Stomach (tissue), 8 donors: ENCODE measurements at regions not wholly inside any gene's neighbourhood (a gene's known extent, or its start where the extent isn't known, plus 50 kb on each side); places are given as distances from the start of the nearest gene placed in this dataset.
A peak's percentile ranks its signal among the peaks of the same experiment; 100 is the strongest.

Experiments
- DNase-seq, 2 donors: peaks; one replicate each; pipeline versions ENCODE4 v3.0.0 to v3.0.0-alpha.2; 2013 to 2019
- H3K27ac ChIP-seq, 5 donors: fragments of 200-600 bp in 4 of 5; sonication (generic) in 4 of 5; one replicate each; pipeline ENCODE4 v1.5.1; 2013 to 2019; ENCODE audit warnings: mild to moderate bottlenecking in 1 of 5, moderate library complexity in 1 of 5
- H3K27me3 ChIP-seq, 3 donors: fragments of 200-600 bp; sonication (generic); one replicate each; pipeline ENCODE4 v1.5.1; 2017 to 2019; ENCODE audit warnings: mixed run types in 1 of 3
- H3K36me3 ChIP-seq, 4 donors: fragments of 200-600 bp; sonication (generic); 1 replicate in 3 of 4; 2 replicates in 1 of 4; pipeline ENCODE4 v1.5.1; 2016 to 2019
- H3K4me1 ChIP-seq, 4 donors: fragments of 200-600 bp; sonication (generic); one replicate each; pipeline ENCODE4 v1.5.1; 2016 to 2019
- H3K4me3 ChIP-seq, 4 donors: fragments of 200-600 bp; sonication (generic) in 3 of 4; one replicate each; pipeline ENCODE4 v1.5.1; 2016 to 2019; ENCODE audit warnings: mild to moderate bottlenecking in 1 of 4
- H3K9me3 ChIP-seq, 4 donors: fragments of 200-600 bp; sonication (generic); one replicate each; pipeline ENCODE4 v1.5.1; 2016 to 2019
- EP300 ChIP-seq: sonication (generic); formaldehyde crosslinking; IDR thresholded peaks from one replicate; pipeline ENCODE4 v1.6.1; 2017; ENCODE audit warnings: antibody characterized with exemption
- POLR2A ChIP-seq, 4 donors: fragments of 450-650 bp; IDR thresholded peaks; one replicate each; pipeline ENCODE4 v1.6.1; 2016; ENCODE audit warnings: antibody characterized with exemption in 4 of 4, control low read depth in 2 of 4, mild to moderate bottlenecking in 1 of 4, moderate library complexity in 1 of 4
- POLR2AphosphoS5 ChIP-seq, 3 donors: sonication (generic); formaldehyde crosslinking; IDR thresholded peaks; one replicate each; pipeline ENCODE4 v1.6.1; 2016; ENCODE audit warnings: antibody characterized with exemption in 3 of 3
- WGBS, 5 donors: extraction: QIAGEN DNeasy Blood & Tissue Kit in 3 of 5; methylation state at CpG; one replicate each; pipeline versions ENCODE4 v1.1.5 to v1.1.7; 2013 to 2018; 5-methylcytosine and 5-hydroxymethylcytosine counted together
- intact Hi-C: fragments of 100-400 bp; cut with DNase I; formaldehyde crosslinking; loops from one replicate; pipeline ENCODE4 v1.15.1; 2023; ENCODE audit warnings: low total_unique reads
- TF ChIP-seq, protein P1 (sequence below), 7 experiments: fragments of 450-650 bp in 4 of 7; fragments of 200-600 bp in 3 of 7; sonication (generic) in 3 of 7; IDR thresholded peaks; one replicate each; pipeline ENCODE4 v1.5.1; 2016 to 2019; ENCODE audit warnings: antibody characterized with exemption in 7 of 7, control low read depth in 2 of 7, mild to moderate bottlenecking in 1 of 7
- donor health status: healthy with polysubstance abuse.
- donor health status: Bipolar disorder and iron deficiency.
- donor health status: healthy.

DNA sequence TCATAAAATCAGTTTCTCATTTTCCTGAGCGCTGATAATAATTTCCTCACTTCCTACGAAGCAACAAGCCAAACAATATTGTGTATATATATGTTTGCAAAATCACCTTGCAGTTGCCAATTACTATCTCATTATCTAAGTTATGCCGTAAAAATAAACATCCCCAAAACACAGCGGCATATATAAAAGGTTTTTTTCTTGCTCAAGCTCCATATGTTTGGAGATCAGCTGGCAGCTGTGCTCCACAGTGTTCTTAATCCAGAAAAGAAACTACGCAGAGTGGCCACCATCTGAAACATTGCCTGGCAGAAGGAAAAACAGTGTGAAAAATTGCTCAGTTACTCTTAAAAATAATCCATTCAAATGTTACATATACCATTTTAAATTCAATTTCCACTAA lies 951.4 kb downstream of the PLOD2 start:
- Histone ChIP-seq H3K27ac (no peak overlapping the region), H3K9me3 (peaks cover 0 to 5% (median 0%) of the 10 kb centered on the region in 4 donors), H3K4me3 (no peak overlapping the region), H3K36me3 (no peaks in the 10 kb centered on the region), H3K4me1 (no peaks in the 10 kb centered on the region), H3K27me3 (no peaks in the 10 kb centered on the region)
- TF ChIP-seq, protein P1, sequence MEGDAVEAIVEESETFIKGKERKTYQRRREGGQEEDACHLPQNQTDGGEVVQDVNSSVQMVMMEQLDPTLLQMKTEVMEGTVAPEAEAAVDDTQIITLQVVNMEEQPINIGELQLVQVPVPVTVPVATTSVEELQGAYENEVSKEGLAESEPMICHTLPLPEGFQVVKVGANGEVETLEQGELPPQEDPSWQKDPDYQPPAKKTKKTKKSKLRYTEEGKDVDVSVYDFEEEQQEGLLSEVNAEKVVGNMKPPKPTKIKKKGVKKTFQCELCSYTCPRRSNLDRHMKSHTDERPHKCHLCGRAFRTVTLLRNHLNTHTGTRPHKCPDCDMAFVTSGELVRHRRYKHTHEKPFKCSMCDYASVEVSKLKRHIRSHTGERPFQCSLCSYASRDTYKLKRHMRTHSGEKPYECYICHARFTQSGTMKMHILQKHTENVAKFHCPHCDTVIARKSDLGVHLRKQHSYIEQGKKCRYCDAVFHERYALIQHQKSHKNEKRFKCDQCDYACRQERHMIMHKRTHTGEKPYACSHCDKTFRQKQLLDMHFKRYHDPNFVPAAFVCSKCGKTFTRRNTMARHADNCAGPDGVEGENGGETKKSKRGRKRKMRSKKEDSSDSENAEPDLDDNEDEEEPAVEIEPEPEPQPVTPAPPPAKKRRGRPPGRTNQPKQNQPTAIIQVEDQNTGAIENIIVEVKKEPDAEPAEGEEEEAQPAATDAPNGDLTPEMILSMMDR (IDR thresholded peaks at IDR 0.05), result no peak
- TF ChIP-seq POLR2A (IDR thresholded peaks at IDR 0.05) (no peak), EP300 (no peak), POLR2AphosphoS5 (IDR thresholded peaks at IDR 0.05) (no peak)
- 34 to 56% (median 51%) methylated on average over 5 of the region's 5 CpGs for WGBS, 5 donors
- DNase-seq, result no peak
- intact Hi-C loops, result no loop called here

DNA sequence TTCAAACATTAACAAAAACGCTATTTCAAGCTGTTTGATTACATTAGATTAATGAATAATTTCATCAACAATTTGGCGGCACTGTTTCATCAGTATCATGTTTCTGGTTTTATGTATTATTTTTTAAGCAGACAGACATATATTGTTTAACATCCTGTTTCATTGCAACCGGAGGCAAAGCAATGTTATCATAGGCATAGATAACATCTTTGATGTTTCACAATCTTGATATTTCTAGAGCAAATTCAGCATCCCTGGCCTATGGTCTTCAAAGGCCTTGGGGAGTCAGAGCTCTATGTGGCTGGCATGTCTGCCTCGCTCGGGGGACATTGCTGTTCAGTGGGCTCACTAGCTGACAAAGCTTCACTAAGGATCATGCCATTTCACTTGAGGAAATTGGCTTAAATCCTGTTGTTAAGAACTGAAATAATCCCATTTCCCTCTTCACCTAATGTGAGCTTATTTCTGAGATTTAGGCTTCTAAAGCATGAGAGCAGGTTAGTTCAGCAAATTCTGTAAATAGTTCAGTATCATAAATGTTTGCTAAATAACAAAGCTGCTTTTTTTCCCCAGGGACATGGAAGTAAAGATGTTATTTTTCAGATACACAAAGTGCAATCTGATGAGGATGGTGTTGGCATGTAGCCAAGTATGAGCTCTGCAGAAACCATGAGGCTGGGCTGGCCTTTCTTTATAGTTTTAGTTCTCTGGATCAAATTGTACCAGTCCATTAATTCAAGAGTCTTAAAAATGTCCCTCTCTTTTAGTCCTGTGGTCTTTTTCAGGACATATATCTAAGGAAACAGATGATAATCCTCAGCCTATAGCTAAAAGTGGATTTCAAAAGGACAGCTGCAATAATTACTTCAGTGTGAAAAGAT lies 941.4 kb downstream of the PLOD2 start:
- WGBS, 5 donors, result 56 to 67% (median 63%) methylated on average over 5 of the region's 5 CpGs
- Histone ChIP-seq H3K4me1 (no peaks in the 10 kb centered on the region), H3K9me3 (peaks cover 0 to 6% (median 0%) of the 10 kb centered on the region in 4 donors), H3K4me3 (no peak overlapping the region), H3K27ac (no peak overlapping the region), H3K36me3 (no peaks in the 10 kb centered on the region), H3K27me3 (no peaks in the 10 kb centered on the region)
- intact Hi-C loops, result no loop called here
- peak in 1 of 2 donors; percentile 9 for DNase-seq
- no peak for TF ChIP-seq POLR2A (IDR thresholded peaks at IDR 0.05)
- TF ChIP-seq, protein P1 (IDR thresholded peaks at IDR 0.05), result no peak
- TF ChIP-seq EP300, result no peak
- no peak for TF ChIP-seq POLR2AphosphoS5 (IDR thresholded peaks at IDR 0.05)

DNA sequence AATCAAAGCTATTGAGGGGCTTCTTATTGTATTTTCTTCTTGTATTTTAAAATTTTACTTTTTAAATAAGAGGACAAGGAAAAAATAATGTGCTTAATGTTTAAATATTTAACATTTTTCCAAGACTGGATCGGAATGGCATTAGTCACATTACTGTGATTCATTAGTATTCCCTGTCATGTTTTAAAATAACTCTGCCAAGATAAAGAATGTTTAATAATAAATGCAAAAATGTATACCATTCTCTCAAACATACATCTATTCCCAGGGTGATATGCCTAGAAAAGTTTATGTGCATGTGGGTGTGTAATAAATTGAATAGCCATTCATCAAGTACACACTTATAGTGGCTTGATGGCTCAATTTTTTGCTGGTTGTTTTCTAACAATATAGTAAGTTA lies 936.1 kb downstream of the PLOD2 start:
- H3K36me3 ChIP-seq, result no peaks in the 10 kb centered on the region
- TF ChIP-seq, protein P1 (IDR thresholded peaks at IDR 0.05), result no peak
- TF ChIP-seq POLR2AphosphoS5 (IDR thresholded peaks at IDR 0.05) (no peak), POLR2A (IDR thresholded peaks at IDR 0.05) (no peak), EP300 (no peak)
- no peak overlapping the region for H3K4me3 ChIP-seq
- H3K4me1 ChIP-seq, result no peaks in the 10 kb centered on the region
- 72 to 90% (median 81%) methylated on average over 1 of the region's 1 CpG for WGBS, 5 donors
- intact Hi-C loops, result no loop called here
- H3K27ac ChIP-seq, result no peak overlapping the region
- no peaks in the 10 kb centered on the region for H3K27me3 ChIP-seq
- peaks cover 0 to 7% (median 0%) of the 10 kb centered on the region in 4 donors for H3K9me3 ChIP-seq
- DNase-seq, result no peak

DNA sequence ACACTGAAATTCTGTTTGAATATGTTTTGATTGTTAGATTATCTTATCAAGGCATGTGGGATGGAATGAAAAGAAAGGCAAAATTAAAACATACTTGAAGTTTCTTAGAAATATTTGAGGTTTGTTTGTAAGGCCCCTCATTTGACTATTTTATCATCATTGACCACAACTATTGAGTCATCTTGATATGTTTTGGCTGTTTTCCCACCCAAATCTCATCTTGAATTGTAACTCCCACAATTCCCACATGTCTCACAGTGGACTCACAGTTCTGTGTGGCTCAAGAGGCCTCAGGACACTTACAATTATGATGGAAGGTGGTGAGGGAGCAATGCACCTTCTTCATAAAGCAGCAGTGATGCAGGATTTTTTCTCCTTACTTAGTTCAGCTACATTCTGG lies 917.1 kb downstream of the PLOD2 start:
- Histone ChIP-seq H3K4me1 (no peaks in the 10 kb centered on the region), H3K27ac (no peak overlapping the region), H3K9me3 (peaks cover 2 to 23% (median 13%) of the 10 kb centered on the region in 4 donors), H3K36me3 (no peaks in the 10 kb centered on the region), H3K4me3 (no peak overlapping the region), H3K27me3 (no peaks in the 10 kb centered on the region)
- intact Hi-C loops, result no loop called here
- TF ChIP-seq POLR2A (IDR thresholded peaks at IDR 0.05), result no peak
- no peak for TF ChIP-seq POLR2AphosphoS5 (IDR thresholded peaks at IDR 0.05)
- no peak for TF ChIP-seq EP300
- TF ChIP-seq, protein P1 (IDR thresholded peaks at IDR 0.05), result no peak
- DNase-seq, result no peak
